ENCODE measurements at regions not wholly inside any gene's neighbourhood (a gene's known extent, or its start where the extent isn't known, plus 50 kb on each side); places are given as distances from the start of the nearest gene placed in this dataset.

GRCh38 chr2:223319601-223320000 is 267.6 kb downstream of the KCNE4 start:
- H3K9me3 Mint-ChIP-seq, result no peaks in the 10 kb centered on the region; a peak in 1 of 5 replicates
- no peak overlapping the region for H2BK20ac ChIP-seq (ENCODE audit: low read depth, low read length, poor library complexity, severe bottlenecking)
- H3K56ac ChIP-seq (ENCODE audit: insufficient read length, low read depth, low read length), result no peak overlapping the region
- H3K27me3 Mint-ChIP-seq (ENCODE audit: low read depth), result no peaks in the 10 kb centered on the region
- H3K4ac ChIP-seq (ENCODE audit: low read depth, low read length), result no peak overlapping the region
- no peak overlapping the region for H3T11ph ChIP-seq (ENCODE audit: low read length)
- no peak overlapping the region for H3K4me3 Mint-ChIP-seq
- no peak overlapping the region for H4K5ac ChIP-seq (ENCODE audit: insufficient read length, low read depth, low read length)
- no peak overlapping the region for H2BK12ac ChIP-seq (ENCODE audit: insufficient read length, low read depth, low read length)
- H3K79me1 ChIP-seq (ENCODE audit: insufficient read depth, low read depth, low read length, poor library complexity, severe bottlenecking), result no peaks in the 10 kb centered on the region
- no peak overlapping the region for H3K27ac ChIP-seq (ENCODE audit: insufficient read length, low read depth, low read length)
- no peaks in the 10 kb centered on the region for H3K23me2 ChIP-seq (ENCODE audit: insufficient read length, low read depth, low read length, poor library complexity, severe bottlenecking)
- H3K4me2 ChIP-seq (ENCODE audit: insufficient read depth, insufficient read length, low read length), result no peak overlapping the region
- TF ChIP-seq CTCF (conservative IDR thresholded peaks at IDR 0.05), result no peak
- no peak overlapping the region for H2AFZ ChIP-seq (ENCODE audit: low read length)
- no peaks in the 10 kb centered on the region for H4K20me1 ChIP-seq (ENCODE audit: control insufficient read depth, insufficient read depth, insufficient read length)
- no peak overlapping the region for H2BK120ac ChIP-seq (ENCODE audit: low read depth, low read length, poor library complexity, severe bottlenecking)
- H3K27me3 ChIP-seq (ENCODE audit: insufficient read depth, low read length), result no peaks in the 10 kb centered on the region
- no peaks in the 10 kb centered on the region for H3K36me3 Mint-ChIP-seq (ENCODE audit: insufficient read depth in 1 of 3, low read depth in 3 of 3)
- no peak overlapping the region for H3K18ac ChIP-seq (ENCODE audit: insufficient read length, low read depth, low read length)
- H3K14ac ChIP-seq (ENCODE audit: insufficient read depth, low read length), result no peak overlapping the region
- no peak overlapping the region for H2BK15ac ChIP-seq (ENCODE audit: low read depth, low read length)
- no peak overlapping the region for H4K8ac ChIP-seq (replicated peaks; ENCODE audit: insufficient read length, low read depth, low read length)
- H3K79me2 ChIP-seq (ENCODE audit: insufficient read depth, low read length), result no peaks in the 10 kb centered on the region
- DNase-seq, result no peak
- no peaks in the 10 kb centered on the region for H3K4me1 Mint-ChIP-seq
- H3K27ac Mint-ChIP-seq, result no peak overlapping the region
- H3K4me1 ChIP-seq (ENCODE audit: insufficient read depth, low read length), result no peaks in the 10 kb centered on the region
- H3K23ac ChIP-seq (ENCODE audit: insufficient read length, low read depth, low read length), result no peak overlapping the region
- no peak overlapping the region for H2AK5ac ChIP-seq (ENCODE audit: insufficient read length, low read length)
- H3K9me3 ChIP-seq (ENCODE audit: control insufficient read depth, low read depth, low read length), result no peaks in the 10 kb centered on the region
- no peak overlapping the region for H4K91ac ChIP-seq (ENCODE audit: insufficient read length, low read depth, low read length)
- H2BK5ac ChIP-seq (ENCODE audit: insufficient read length, low read length), result no peak overlapping the region
- H3K9ac ChIP-seq (ENCODE audit: extremely low read depth, insufficient read length, low read length), result no peak overlapping the region

Measured in H9 (cell line).